PFSK-1 (cell line): ENCODE measurements at regions not wholly inside any gene's neighbourhood (a gene's known extent, or its start where the extent isn't known, plus 50 kb on each side); places are given as distances from the start of the nearest gene placed in this dataset.

Experiments used
- POLR2AphosphoS5 ChIP-seq: IDR thresholded peaks from 2 replicates; pipeline ENCODE4 v1.6.1; 2012; ENCODE audit warnings: low read depth, mild to moderate bottlenecking, control low read depth, low read length, moderate library complexity
- REST ChIP-seq, 2 experiments: IDR thresholded peaks; 2 replicates each; pipeline versions ENCODE4 v1.6.1 to v1.8.0; 2011 to 2012; ENCODE audit warnings: low read depth in 2 of 2, low read length in 2 of 2, control low read depth in 1 of 2, inconsistent platforms in 1 of 2, mild to moderate bottlenecking in 1 of 2, moderate library complexity in 1 of 2; ENCODE audit not compliant: insufficient read depth in 1 of 2
- SIN3A ChIP-seq: IDR thresholded peaks from 2 replicates; pipeline ENCODE4 v1.6.1; 2012; ENCODE audit warnings: mild to moderate bottlenecking, low read length, moderate library complexity, borderline replicate concordance; ENCODE audit not compliant: insufficient read depth
- TAF1 ChIP-seq: IDR thresholded peaks from 2 replicates; pipeline ENCODE4 v1.6.1; 2012; ENCODE audit warnings: low read length, control low read depth, borderline replicate concordance; ENCODE audit not compliant: insufficient read depth

GRCh38 chr5:175096469-175097165, 347.4 kb downstream of the DRD1 start:
- TF ChIP-seq POLR2AphosphoS5 (no peak), REST (IDR thresholded peaks at IDR 0.05; ENCODE audit: insufficient read depth in 1 of 2, low read depth in 2 of 2, low read length in 2 of 2) (no peak), SIN3A (no peak), TAF1 (no peak)
